IPS DF 4.7 (cell line): ENCODE measurements at regions not wholly inside any gene's neighbourhood (a gene's known extent, or its start where the extent isn't known, plus 50 kb on each side); places are given as distances from the start of the nearest gene placed in this dataset.
"Not testable (repeated sequence)": the region's sequence is repeated elsewhere in the genome, so short reads cannot be mapped to it uniquely, and the experiment has no call there.

Experiments
- DNase-seq: peaks from one replicate; pipeline ENCODE4 v3.0.0-alpha.2; 2013; ENCODE audit warnings: low spot score; ENCODE audit errors: extremely low read depth

GRCh38 chr20:40848526-40848925 lies 159.5 kb upstream of the MAFB start:
- no peak for DNase-seq

- no peak for DNase-seq
Measured at GRCh38 chr20:40849456-40849855, 160.4 kb upstream of the MAFB start.

GRCh38 chr20:40851051-40851450 lies 162.0 kb upstream of the MAFB start:
- no peak for DNase-seq

GRCh38 chr20:40855269-40855668 lies 166.2 kb upstream of the MAFB start:
- no peak for DNase-seq

- DNase-seq: no peak
Measured at GRCh38 chr20:40856653-40857052, 167.6 kb upstream of the MAFB start.

- no peak for DNase-seq
Measured at GRCh38 chr20:40860487-40860902, 168.1 kb upstream of the TOP1 start.

- DNase-seq: no peak
Measured at GRCh38 chr20:40861427-40862008, 167.1 kb upstream of the TOP1 start.

- no peak for DNase-seq
Measured at GRCh38 chr20:40863355-40863919, 165.2 kb upstream of the TOP1 start.

- DNase-seq: no peak
Measured at GRCh38 chr20:40864470-40864869, 164.2 kb upstream of the TOP1 start.

- DNase-seq: no peak
Measured at GRCh38 chr20:40865095-40865494, 163.5 kb upstream of the TOP1 start.

- no peak for DNase-seq
Measured at GRCh38 chr20:40866056-40866455, 162.6 kb upstream of the TOP1 start.

GRCh38 chr20:40868551-40869217 lies 159.9 kb upstream of the TOP1 start:
- DNase-seq: no peak

GRCh38 chr20:40869218-40870147 lies 159.1 kb upstream of the TOP1 start:
- DNase-seq: no peak

- no peak for DNase-seq
Measured at GRCh38 chr20:40875116-40876085, 153.2 kb upstream of the TOP1 start.

GRCh38 chr20:40878099-40878498 lies 150.5 kb upstream of the TOP1 start:
- not testable (repeated sequence) for DNase-seq

GRCh38 chr20:40880063-40880728 lies 148.4 kb upstream of the TOP1 start:
- no peak for DNase-seq

GRCh38 chr20:40880729-40881109 lies 147.9 kb upstream of the TOP1 start:
- no peak for DNase-seq

GRCh38 chr20:40882152-40882551 lies 146.5 kb upstream of the TOP1 start:
- no peak for DNase-seq

- no peak for DNase-seq
Measured at GRCh38 chr20:40883097-40883496, 145.5 kb upstream of the TOP1 start.

- DNase-seq: no peak
Measured at GRCh38 chr20:40887105-40887504, 141.5 kb upstream of the TOP1 start.
